ENCODE measurements at regions not wholly inside any gene's neighbourhood (a gene's known extent, or its start where the extent isn't known, plus 50 kb on each side); places are given as distances from the start of the nearest gene placed in this dataset.

DNA sequence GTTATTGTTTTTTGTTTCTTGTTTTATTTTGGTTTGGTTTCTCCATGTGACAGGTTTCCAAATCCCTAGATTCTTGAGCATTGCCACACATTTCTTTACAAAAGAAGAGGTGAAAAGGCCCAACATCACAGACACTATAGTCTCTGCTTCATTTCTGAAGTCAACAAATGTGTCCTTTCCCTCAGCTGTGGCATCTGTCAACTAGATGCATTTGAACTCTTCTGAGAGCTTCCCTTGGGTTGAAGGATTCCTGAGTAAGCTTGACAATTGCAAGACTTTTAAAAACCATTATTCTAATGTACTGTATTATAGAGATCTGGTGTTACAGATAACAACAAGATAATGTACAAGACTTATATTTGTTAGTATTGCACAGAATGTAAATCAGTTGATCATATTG is 703.3 kb upstream of the PKDCC start:
- no peak for FAIRE-seq
- no peak for DNase-seq (ENCODE audit: low spot score in 2 of 2)

DNA sequence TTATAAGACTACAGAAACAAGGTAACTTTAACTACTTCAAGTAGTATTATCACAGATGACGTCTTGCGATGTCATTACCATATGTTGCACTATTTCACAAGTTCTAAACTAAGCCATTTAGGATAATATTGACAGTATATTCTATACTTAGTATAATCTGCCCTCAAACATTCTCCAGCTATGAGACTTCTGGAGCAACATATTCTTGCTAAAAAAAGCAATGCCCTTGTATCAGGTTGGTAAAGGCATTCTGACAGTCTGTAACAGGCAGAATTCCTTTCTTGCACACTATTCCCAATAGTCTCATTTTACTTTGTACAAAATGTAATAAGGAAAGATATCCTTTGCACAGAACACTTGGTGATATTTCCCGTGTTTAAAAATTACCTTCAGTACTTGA is 694.8 kb upstream of the PKDCC start:
- DNase-seq (ENCODE audit: low spot score in 2 of 2) (no peak), FAIRE-seq (no peak)

- DNase-seq (ENCODE audit: low spot score in 2 of 2) (no peak), FAIRE-seq (no peak)
These were observed 692.0 kb upstream of the PKDCC start for GRCh38 chr2:41355794-41356193.

DNA sequence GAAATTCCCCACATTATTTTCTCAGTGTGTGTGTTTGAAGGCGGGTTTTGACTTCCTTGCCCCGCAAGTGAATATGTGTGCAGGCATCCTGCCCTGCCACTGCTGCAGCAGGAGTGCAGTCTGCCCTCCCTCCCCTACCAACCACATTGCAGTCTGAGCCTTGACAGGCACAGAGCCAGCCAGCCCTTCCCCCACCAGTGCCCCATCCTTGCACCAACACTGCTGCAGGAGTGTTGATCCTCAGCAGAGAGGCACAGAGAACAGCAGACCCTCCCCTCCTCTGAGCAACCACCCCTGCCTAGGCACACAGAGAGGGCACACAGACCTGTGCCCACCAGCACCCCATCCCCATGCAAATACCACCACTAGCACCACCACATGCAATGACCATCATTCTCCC is 683.0 kb upstream of the PKDCC start:
- FAIRE-seq (no peak), DNase-seq (ENCODE audit: low spot score in 2 of 2) (no peak)

DNA sequence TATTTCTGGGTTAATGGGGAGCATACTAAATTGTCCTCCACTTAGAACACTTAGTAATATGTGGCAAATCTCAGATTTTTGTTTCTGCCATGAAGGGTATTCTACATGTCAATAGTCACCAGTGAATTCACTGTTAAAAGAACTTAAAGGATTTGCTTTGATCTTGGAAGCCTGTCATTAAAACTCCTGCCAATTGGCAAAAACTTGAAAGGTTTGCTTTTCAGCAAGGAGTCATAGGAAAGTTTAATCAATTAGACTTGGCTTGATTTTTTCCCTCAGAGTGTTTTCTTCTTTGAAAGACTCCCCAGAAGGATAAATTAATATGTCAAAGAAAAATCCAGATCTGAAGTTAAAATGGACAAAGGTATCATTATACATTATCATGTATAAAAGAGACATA is 671.9 kb upstream of the PKDCC start:
- no peak for FAIRE-seq
- DNase-seq (ENCODE audit: low spot score in 2 of 2), result no peak

- no peak for DNase-seq (ENCODE audit: low spot score in 2 of 2)
- FAIRE-seq, result no peak
These were observed 670.0 kb upstream of the PKDCC start for GRCh38 chr2:41377837-41378236.

- DNase-seq (ENCODE audit: low spot score in 2 of 2), result no peak
- no peak for FAIRE-seq
These were observed 669.4 kb upstream of the PKDCC start for GRCh38 chr2:41378420-41378819.

- DNase-seq (ENCODE audit: low spot score in 2 of 2) (no peak), FAIRE-seq (no peak)
These were observed 668.2 kb upstream of the PKDCC start for GRCh38 chr2:41379496-41380221.

DNA sequence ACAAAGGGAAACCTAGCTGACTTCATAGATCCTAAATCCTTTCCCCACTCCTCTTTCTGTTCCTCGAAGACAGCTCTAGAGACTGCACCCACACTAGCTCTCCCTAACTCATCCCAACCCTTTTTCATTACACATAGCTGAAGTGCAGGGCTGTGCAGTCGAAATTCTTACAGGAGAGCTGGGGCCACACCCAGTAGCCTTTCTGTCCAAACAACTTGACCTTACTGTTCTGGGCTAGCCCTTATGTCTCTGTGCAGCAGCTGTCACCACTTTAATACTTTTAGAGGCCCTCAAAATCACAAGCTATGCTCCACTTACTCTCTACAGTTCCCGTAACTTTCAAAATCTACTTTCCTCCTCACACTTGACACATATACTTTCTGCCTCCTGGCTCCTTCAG is 666.1 kb upstream of the PKDCC start:
- FAIRE-seq, result no peak

GRCh38 chr2:41387519-41387918 is 660.3 kb upstream of the PKDCC start:
- DNase-seq (ENCODE audit: low spot score in 2 of 2) (no peak), FAIRE-seq (no peak)

More for the DNA sequence above, 666.1 kb upstream of the PKDCC start:
- DNase-seq (ENCODE audit: low spot score in 2 of 2), result no peak

- FAIRE-seq (no peak), DNase-seq (ENCODE audit: low spot score in 2 of 2) (no peak)
These were observed 654.2 kb upstream of the PKDCC start for GRCh38 chr2:41393621-41394020.

GRCh38 chr2:41394541-41394940 is 653.3 kb upstream of the PKDCC start:
- no peak for DNase-seq (ENCODE audit: low spot score in 2 of 2)

DNA sequence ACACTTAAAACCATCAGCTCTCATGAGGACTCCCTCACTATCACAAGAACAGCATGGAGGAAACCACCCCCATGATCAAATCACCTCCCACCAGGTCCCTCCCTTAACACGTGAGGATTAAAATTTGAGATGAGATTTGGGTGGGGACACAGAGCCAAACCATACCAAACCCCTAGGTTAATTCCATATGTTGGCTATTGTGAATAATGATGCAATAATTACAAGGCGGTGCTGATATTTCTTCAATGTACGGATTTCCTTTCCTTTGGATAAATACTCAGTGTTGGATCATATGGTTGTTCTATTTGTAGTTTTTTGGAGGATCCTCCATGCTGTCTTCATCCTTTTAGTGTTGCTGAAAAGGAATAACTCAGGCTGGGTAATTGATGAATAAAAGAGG is 652.1 kb upstream of the PKDCC start:
- no peak for DNase-seq (ENCODE audit: low spot score in 2 of 2)
- no peak for FAIRE-seq

More at GRCh38 chr2:41394541-41394940, 653.3 kb upstream of the PKDCC start:
- no peak for FAIRE-seq

GRCh38 chr2:41399437-41400087 is 648.3 kb upstream of the PKDCC start:
- no peak for DNase-seq (ENCODE audit: low spot score in 2 of 2)

GRCh38 chr2:41400088-41400665 is 647.6 kb upstream of the PKDCC start:
- no peak for DNase-seq (ENCODE audit: low spot score in 2 of 2)
- FAIRE-seq, result no peak

More at GRCh38 chr2:41399437-41400087, 648.3 kb upstream of the PKDCC start:
- no peak for FAIRE-seq

DNA sequence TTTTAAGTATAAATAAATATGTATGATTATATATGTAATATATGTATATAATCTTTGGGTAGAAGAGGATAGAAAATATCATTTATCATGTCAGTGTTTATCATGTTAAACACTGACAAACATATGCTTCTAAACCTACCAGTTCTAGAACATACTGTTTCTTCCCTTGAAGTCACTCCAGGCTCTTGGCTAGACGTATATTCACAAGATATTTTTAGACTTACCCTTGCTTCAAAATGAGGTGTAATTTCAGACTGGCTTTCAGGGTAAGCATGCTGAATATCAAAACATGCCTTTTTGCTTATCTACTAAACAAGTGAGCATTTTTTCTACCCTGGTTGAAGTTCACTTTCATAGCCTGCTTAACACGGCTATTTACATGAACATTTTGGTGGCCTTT is 642.4 kb upstream of the PKDCC start:
- FAIRE-seq (no peak), DNase-seq (ENCODE audit: low spot score in 2 of 2) (no peak)

- FAIRE-seq, result no peak
- no peak for DNase-seq (ENCODE audit: low spot score in 2 of 2)
These were observed 638.5 kb upstream of the PKDCC start for GRCh38 chr2:41409328-41409727.

- DNase-seq (ENCODE audit: low spot score in 2 of 2), result no peak
- FAIRE-seq, result no peak
These were observed 637.8 kb upstream of the PKDCC start for GRCh38 chr2:41410011-41410410.

DNA sequence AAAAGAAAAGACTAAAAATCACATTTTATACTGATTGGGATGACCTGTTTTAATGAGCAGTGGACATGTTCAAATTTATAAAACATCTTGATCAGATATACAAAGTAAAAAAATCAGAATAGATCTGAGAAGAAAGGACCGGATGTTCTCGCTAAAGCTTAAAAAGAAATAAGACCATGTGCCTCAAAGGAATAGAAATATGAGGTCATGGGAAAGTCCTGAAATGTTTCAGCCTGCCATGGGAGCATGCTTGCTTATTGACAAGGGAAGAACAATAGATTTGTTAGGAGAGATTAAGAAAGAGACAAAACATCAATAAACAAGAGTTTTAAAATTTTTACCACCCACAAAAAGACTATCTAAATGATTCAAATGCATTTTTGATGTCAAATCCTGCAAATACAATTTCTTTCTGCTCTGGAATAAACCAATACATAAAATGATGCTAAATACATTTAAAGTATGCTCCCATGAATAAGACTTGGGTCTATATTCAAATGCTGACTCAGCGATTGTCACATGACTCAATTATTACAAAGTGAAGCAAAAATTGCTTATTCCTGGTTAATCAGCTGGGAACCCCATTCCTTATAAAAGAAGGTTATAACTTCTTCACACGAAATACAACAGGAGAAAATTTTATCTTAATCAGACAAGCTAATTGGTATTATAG is 633.9 kb upstream of the PKDCC start:
- FAIRE-seq, result no peak

DNA sequence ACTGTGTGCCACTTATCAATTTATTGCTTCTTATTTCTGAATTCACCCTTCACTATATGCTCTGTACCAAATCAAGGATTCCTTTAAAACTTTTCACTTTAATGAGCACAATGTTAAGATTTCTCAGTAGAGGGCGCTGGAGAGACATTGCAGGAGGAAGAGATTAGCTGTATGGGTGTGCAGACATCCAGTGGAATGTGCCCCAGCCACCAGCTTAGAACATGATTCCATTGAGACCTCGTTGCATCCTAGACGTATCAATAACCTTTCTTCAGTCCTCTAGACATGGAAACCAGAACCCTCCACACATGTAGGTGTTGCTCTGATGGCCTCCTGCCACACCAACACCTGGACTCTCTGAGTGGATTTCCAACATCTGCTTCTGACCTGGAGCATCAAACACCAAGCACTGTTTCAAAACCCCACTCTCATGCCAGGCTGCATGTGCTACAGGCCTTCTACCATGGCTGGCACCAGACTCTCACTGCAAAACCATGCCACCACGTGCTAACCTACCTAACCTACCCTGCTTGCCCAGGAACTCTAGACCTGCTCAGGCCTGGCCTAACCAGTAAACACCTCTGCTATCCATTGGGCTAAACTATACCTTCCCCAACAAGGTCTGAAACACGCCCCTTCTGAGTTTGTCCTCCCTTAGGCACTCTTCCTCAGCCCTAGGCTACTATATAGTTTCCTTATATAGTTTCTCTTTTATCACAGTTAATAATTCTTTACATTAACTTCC is 633.2 kb upstream of the PKDCC start:
- no peak for DNase-seq (ENCODE audit: low spot score in 2 of 2)
- FAIRE-seq, result no peak

More for the DNA sequence above, 633.9 kb upstream of the PKDCC start:
- no peak for DNase-seq (ENCODE audit: low spot score in 2 of 2)

DNA sequence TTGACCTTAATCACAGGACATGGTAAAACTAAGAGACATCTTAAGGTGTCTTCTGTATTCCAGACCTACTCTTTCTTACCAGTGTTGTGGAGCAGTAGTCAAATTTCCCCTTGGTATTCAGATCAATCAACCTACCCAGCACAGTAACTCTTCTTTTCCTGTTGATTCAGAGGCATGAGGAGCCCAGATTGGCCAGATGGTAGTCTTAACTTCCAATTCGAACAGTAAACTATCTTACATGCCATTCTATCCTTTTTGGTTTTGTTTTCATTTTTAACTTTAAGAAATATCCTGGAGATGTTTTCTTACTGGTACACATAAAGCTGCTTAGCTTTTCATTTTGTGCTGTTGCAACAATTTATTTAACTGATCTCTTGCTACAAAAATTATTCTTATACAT is 630.3 kb upstream of the PKDCC start:
- no peak for FAIRE-seq

More for the DNA sequence above, 630.3 kb upstream of the PKDCC start:
- no peak for DNase-seq (ENCODE audit: low spot score in 2 of 2)
